Liver (tissue), 8 donors: ENCODE measurements at regions not wholly inside any gene's neighbourhood (a gene's known extent, or its start where the extent isn't known, plus 50 kb on each side); places are given as distances from the start of the nearest gene placed in this dataset.
"Not testable (repeated sequence)": the region's sequence is repeated elsewhere in the genome, so short reads cannot be mapped to it uniquely, and the experiment has no call there.

Source experiments
- DNase-seq: peaks from one replicate; pipeline ENCODE4 v3.0.0-alpha.2; 2017; ENCODE audit warnings: low spot score
- H3K27ac ChIP-seq, 2 donors: one replicate each; pipeline ENCODE4 v1.7.0; 2013; ENCODE audit warnings: inconsistent platforms in 2 of 2, low read length in 2 of 2, control low read depth in 1 of 2, low read depth in 1 of 2, mild to moderate bottlenecking in 1 of 2
- H3K27me3 ChIP-seq, 4 donors: one replicate each; pipeline versions ENCODE4 v1.6.1 to v1.7.0; 2013; ENCODE audit warnings: low read length in 3 of 4, inconsistent platforms in 1 of 4, mild to moderate bottlenecking in 1 of 4, moderate library complexity in 1 of 4; ENCODE audit not compliant: control insufficient read depth in 4 of 4, insufficient read depth in 4 of 4
- H3K36me3 ChIP-seq, 4 donors: one replicate each; pipeline versions ENCODE4 v1.6.1 to v1.7.0; 2013; ENCODE audit warnings: low read length in 3 of 4, mild to moderate bottlenecking in 3 of 4, low read depth in 1 of 4, moderate library complexity in 1 of 4; ENCODE audit not compliant: control insufficient read depth in 4 of 4, insufficient read depth in 3 of 4
- H3K4me1 ChIP-seq, 4 donors: one replicate each; pipeline versions ENCODE4 v1.6.1 to v1.7.0; 2013; ENCODE audit warnings: low read length in 3 of 4, mild to moderate bottlenecking in 3 of 4, moderate library complexity in 1 of 4; ENCODE audit not compliant: control insufficient read depth in 4 of 4, insufficient read depth in 4 of 4
- H3K4me3 ChIP-seq, 3 donors: one replicate each; pipeline versions ENCODE4 v1.6.1 to v1.7.0; 2013; ENCODE audit warnings: low read length in 3 of 3, control low read depth in 1 of 3, low read depth in 1 of 3, mild to moderate bottlenecking in 1 of 3
- H3K9ac ChIP-seq, 2 donors: one replicate each; pipeline ENCODE4 v1.7.0; 2013; ENCODE audit warnings: low read length in 2 of 2, mild to moderate bottlenecking in 2 of 2, moderate library complexity in 2 of 2, control low read depth in 1 of 2, low read depth in 1 of 2
- H3K9me3 ChIP-seq, 4 donors: one replicate each; pipeline versions ENCODE4 v1.6.1 to v1.7.0; 2013; ENCODE audit warnings: low read length in 3 of 4; ENCODE audit not compliant: control insufficient read depth in 4 of 4
- CTCF ChIP-seq: fragments of 150-350 bp; IDR thresholded peaks from 2 replicates; pipeline ENCODE4 v1.5.1; 2017; ENCODE audit warnings: improper control_type of control experiment, low read depth, low read length; ENCODE audit not compliant: missing input control
- EGR1 ChIP-seq, 2 donors: IDR thresholded peaks; 2 replicates each; pipeline ENCODE4 v1.6.1; 2016 to 2018; ENCODE audit warnings: antibody characterized with exemption in 2 of 2, low read depth in 2 of 2
- FOXA1 ChIP-seq: IDR thresholded peaks from 2 replicates; pipeline ENCODE4 v1.6.1; 2016; ENCODE audit warnings: antibody characterized with exemption
- GABPA ChIP-seq, 2 donors: IDR thresholded peaks in 1 of 2; conservative IDR thresholded peaks in 1 of 2; 2 replicates each; pipeline ENCODE4 v1.6.1; 2016; ENCODE audit warnings: antibody characterized with exemption in 2 of 2, mild to moderate bottlenecking in 1 of 2, moderate library complexity in 1 of 2
- HNF4A ChIP-seq, 2 donors: conservative IDR thresholded peaks; 2 replicates each; pipeline ENCODE4 v1.6.1; 2016; ENCODE audit warnings: antibody characterized with exemption in 2 of 2, mild to moderate bottlenecking in 2 of 2
- HNF4G ChIP-seq: IDR thresholded peaks from 2 replicates; pipeline ENCODE4 v1.6.1; 2016; ENCODE audit warnings: antibody characterized with exemption
- MAX ChIP-seq: IDR thresholded peaks from 2 replicates; pipeline ENCODE4 v1.6.1; 2016; ENCODE audit warnings: antibody characterized with exemption
- NR2F2 ChIP-seq: IDR thresholded peaks from 2 replicates; pipeline ENCODE4 v1.6.1; 2016; ENCODE audit warnings: antibody characterized with exemption
- RAD21 ChIP-seq, 2 donors: IDR thresholded peaks; 2 replicates each; pipeline ENCODE4 v1.6.1; 2016; ENCODE audit warnings: antibody characterized with exemption in 2 of 2, mild to moderate bottlenecking in 2 of 2
- REST ChIP-seq: IDR thresholded peaks from 2 replicates; pipeline ENCODE4 v1.6.1; 2016; ENCODE audit warnings: antibody characterized with exemption, mild to moderate bottlenecking
- RXRA ChIP-seq, 2 donors: IDR thresholded peaks; 2 replicates each; pipeline ENCODE4 v1.6.1; 2017 to 2018; ENCODE audit warnings: antibody characterized with exemption in 2 of 2, mild to moderate bottlenecking in 1 of 2
- SP1 ChIP-seq: IDR thresholded peaks from 2 replicates; pipeline ENCODE4 v1.6.1; 2018; ENCODE audit warnings: antibody characterized with exemption, mild to moderate bottlenecking
- TAF1 ChIP-seq: conservative IDR thresholded peaks from 2 replicates; pipeline ENCODE4 v1.6.1; 2016; ENCODE audit warnings: antibody characterized with exemption, mild to moderate bottlenecking
- YY1 ChIP-seq: IDR thresholded peaks from 2 replicates; pipeline ENCODE4 v1.6.1; 2016; ENCODE audit warnings: antibody characterized with exemption, mild to moderate bottlenecking
- ZBTB33 ChIP-seq: IDR thresholded peaks from 2 replicates; pipeline ENCODE4 v1.6.1; 2016; ENCODE audit warnings: antibody characterized with exemption
- WGBS: extraction: QIAGEN DNeasy Blood & Tissue Kit; methylation state at CpG from one replicate; pipeline ENCODE4 v1.1.7; 2013; 5-methylcytosine and 5-hydroxymethylcytosine counted together
- donor health status: healthy.
- donor health status: healthy.
- donor health status: healthy.
- donor health status: healthy.
- donor health status: healthy.

GRCh38 chr4:138629669-138630068 lies 385.9 kb upstream of the NOCT start (continued):
- no peak for TF ChIP-seq ZBTB33

GRCh38 chr4:138627096-138627495 lies 384.9 kb upstream of the SLC7A11 start:
- 78% methylated on average over 5 of the region's 5 CpGs for WGBS
- H3K27ac ChIP-seq, result no peak overlapping the region
- H3K36me3 ChIP-seq, result no peaks in the 10 kb centered on the region
- H3K9me3 ChIP-seq, result no peaks in the 10 kb centered on the region
- no peak overlapping the region for H3K4me3 ChIP-seq
- TF ChIP-seq SP1, result no peak
- TF ChIP-seq NR2F2, result no peak
- TF ChIP-seq CTCF, result no peak
- no peak for TF ChIP-seq MAX
- TF ChIP-seq TAF1, result no peak
- no peak for TF ChIP-seq HNF4G
- TF ChIP-seq FOXA1, result no peak
- no peak for TF ChIP-seq YY1
- no peak for TF ChIP-seq EGR1 (IDR thresholded peaks at IDR 0.05; ENCODE audit: low read depth in 2 of 2)
- no peak for TF ChIP-seq RXRA (IDR thresholded peaks at IDR 0.05)
- no peak for TF ChIP-seq GABPA (IDR thresholded peaks at IDR 0.05 in 1 of 2, conservative IDR thresholded peaks at IDR 0.05 in 1 of 2)
- no peak for TF ChIP-seq RAD21 (IDR thresholded peaks at IDR 0.05)
- TF ChIP-seq HNF4A (conservative IDR thresholded peaks at IDR 0.05), result no peak
- no peak for TF ChIP-seq REST
- TF ChIP-seq ZBTB33, result no peak
- H3K27me3 ChIP-seq, result no peaks in the 10 kb centered on the region
- H3K4me1 ChIP-seq, result no peaks in the 10 kb centered on the region
- no peak for DNase-seq
- no peak overlapping the region for H3K9ac ChIP-seq

GRCh38 chr4:138622362-138622761 lies 380.2 kb upstream of the SLC7A11 start:
- not testable (repeated sequence) for H3K36me3 ChIP-seq, H3K27me3 ChIP-seq, H3K4me3 ChIP-seq, H3K9ac ChIP-seq, H3K27ac ChIP-seq, H3K9me3 ChIP-seq, DNase-seq, H3K4me1 ChIP-seq
- WGBS, result 70% methylated on average over 4 of the region's 4 CpGs
